ENCODE measurements at regions not wholly inside any gene's neighbourhood (a gene's known extent, or its start where the extent isn't known, plus 50 kb on each side); places are given as distances from the start of the nearest gene placed in this dataset.
A peak's percentile ranks its signal among the peaks of the same experiment; 100 is the strongest.

DNA sequence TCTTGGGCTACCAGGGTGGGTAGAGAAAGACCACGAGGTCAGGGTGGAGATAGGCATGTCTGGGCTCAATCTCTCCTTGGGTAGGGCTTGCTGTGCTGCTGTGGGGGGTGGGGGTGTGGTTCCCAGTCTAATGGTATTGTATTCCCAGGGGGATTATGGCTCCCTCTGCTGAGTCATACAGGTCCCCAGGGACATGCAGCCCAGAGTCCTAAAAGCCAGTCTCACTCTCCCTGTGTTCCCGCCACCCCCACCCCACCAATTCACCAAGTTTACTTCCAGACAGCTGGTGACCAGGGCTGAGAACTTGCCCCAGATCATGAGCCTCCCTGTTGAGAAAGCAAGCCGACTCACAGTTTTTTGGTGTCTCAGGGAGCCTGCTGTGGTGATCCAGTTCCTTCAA lies 367.6 kb downstream of the C12orf75 start:
- Histone ChIP-seq H3K27ac (no peak overlapping the region), H3K27me3 (no peaks in the 10 kb centered on the region), H3K4me3 (no peak overlapping the region), H3K36me3 (no peaks in the 10 kb centered on the region), H3K9me3 (no peaks in the 10 kb centered on the region), H3K4me1 (no peaks in the 10 kb centered on the region)
- no peak for DNase-seq
- intact Hi-C loops (cut with DNase I; ENCODE audit: low total_unique reads), result no loop called here
- TF ChIP-seq, protein P1, sequence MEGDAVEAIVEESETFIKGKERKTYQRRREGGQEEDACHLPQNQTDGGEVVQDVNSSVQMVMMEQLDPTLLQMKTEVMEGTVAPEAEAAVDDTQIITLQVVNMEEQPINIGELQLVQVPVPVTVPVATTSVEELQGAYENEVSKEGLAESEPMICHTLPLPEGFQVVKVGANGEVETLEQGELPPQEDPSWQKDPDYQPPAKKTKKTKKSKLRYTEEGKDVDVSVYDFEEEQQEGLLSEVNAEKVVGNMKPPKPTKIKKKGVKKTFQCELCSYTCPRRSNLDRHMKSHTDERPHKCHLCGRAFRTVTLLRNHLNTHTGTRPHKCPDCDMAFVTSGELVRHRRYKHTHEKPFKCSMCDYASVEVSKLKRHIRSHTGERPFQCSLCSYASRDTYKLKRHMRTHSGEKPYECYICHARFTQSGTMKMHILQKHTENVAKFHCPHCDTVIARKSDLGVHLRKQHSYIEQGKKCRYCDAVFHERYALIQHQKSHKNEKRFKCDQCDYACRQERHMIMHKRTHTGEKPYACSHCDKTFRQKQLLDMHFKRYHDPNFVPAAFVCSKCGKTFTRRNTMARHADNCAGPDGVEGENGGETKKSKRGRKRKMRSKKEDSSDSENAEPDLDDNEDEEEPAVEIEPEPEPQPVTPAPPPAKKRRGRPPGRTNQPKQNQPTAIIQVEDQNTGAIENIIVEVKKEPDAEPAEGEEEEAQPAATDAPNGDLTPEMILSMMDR (IDR thresholded peaks at IDR 0.05), result no peak
- TF ChIP-seq POLR2A (IDR thresholded peaks at IDR 0.05), result no peak

DNA sequence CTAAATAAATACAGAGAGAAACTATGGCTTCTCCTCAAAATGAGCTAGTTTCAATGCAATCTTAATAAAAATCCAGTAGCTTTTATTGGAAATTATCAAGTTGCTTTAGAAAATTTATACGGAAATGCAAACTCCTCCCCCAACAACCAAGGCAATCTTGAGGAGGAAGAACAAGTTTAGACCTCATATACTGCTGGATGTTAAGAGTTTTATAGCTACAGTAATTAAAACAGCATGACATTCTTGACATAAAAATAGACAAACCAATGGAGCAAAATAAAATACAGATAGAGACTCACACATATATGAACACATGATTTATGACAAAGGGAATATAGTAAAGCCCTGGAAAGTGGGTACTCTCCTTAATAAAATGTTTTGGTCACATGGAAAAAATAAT lies 368.7 kb downstream of the C12orf75 start:
- Histone ChIP-seq H3K27ac (no peak overlapping the region), H3K27me3 (no peaks in the 10 kb centered on the region), H3K4me3 (no peak overlapping the region), H3K4me1 (no peaks in the 10 kb centered on the region), H3K9me3 (no peaks in the 10 kb centered on the region), H3K36me3 (no peaks in the 10 kb centered on the region)
- no peak for DNase-seq
- intact Hi-C loops (cut with DNase I; ENCODE audit: low total_unique reads), result no loop called here
- no peak for TF ChIP-seq POLR2A (IDR thresholded peaks at IDR 0.05)
- TF ChIP-seq, protein P1 (IDR thresholded peaks at IDR 0.05), result no peak

DNA sequence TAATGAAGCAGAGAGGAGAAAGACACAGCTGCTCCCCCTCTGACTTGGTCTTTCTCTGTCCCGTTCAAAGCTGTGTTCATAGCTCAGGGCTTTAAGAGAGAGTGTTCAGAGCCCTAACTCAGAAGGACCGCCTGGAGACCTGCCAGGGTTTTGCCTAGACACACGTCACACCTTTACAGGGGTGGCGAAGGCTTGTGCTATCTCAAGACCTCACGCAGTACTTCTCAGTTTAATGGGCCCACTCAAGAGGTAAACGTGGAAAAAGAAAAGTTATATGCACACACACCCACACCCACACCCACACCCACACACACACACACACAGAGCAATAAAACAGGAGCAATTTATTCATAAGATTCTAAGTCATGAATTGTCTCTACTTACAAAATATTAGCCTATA lies 374.3 kb downstream of the C12orf75 start:
- peak overlapping the region in 1 of 2 donors; percentile 39 for H3K27ac ChIP-seq
- TF ChIP-seq, protein P1 (IDR thresholded peaks at IDR 0.05), result no peak
- no peak for TF ChIP-seq POLR2A (IDR thresholded peaks at IDR 0.05)
- H3K36me3 ChIP-seq, result no peaks in the 10 kb centered on the region
- H3K4me3 ChIP-seq, result no peak overlapping the region
- no peaks in the 10 kb centered on the region for H3K9me3 ChIP-seq
- H3K4me1 ChIP-seq, result no peaks in the 10 kb centered on the region
- no peak for DNase-seq
- H3K27me3 ChIP-seq, result no peaks in the 10 kb centered on the region
- intact Hi-C loops (cut with DNase I; ENCODE audit: low total_unique reads), result loop anchor here (5.0 kb wide), 1 partner anchor 433 kb away; the partner anchor contains the start of gene NUAK1

DNA sequence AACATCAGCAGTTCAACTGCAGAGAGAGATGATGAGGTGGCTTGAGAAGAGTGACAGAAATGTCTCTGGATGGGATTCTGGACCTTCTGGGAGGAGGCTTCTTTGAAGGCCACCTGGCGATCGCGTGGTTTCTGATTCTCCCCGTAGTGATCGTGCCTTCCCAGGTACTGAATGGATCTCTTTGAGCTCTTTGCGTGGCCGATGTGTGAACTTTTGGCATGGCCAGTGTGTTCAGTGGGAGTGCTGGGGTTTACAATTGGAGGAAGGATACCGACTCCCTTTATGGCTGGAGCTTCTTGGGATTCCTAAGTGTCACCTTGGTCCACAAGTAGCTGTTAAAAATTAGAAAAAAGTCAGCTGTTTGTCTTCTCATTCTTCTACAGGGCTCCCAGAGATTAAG lies 374.7 kb downstream of the C12orf75 start:
- intact Hi-C loops (cut with DNase I; ENCODE audit: low total_unique reads), result loop anchor here (5.0 kb wide), 1 partner anchor 432 kb away; the partner anchor contains the start of gene NUAK1
- DNase-seq, result no peak
- Histone ChIP-seq H3K4me3 (no peak overlapping the region), H3K4me1 (no peaks in the 10 kb centered on the region), H3K27ac (peak overlapping the region; percentile 25 to 39), H3K36me3 (no peaks in the 10 kb centered on the region), H3K27me3 (no peaks in the 10 kb centered on the region), H3K9me3 (no peaks in the 10 kb centered on the region)
- no peak for TF ChIP-seq POLR2A (IDR thresholded peaks at IDR 0.05)
- TF ChIP-seq, protein P1 (IDR thresholded peaks at IDR 0.05), result no peak

DNA sequence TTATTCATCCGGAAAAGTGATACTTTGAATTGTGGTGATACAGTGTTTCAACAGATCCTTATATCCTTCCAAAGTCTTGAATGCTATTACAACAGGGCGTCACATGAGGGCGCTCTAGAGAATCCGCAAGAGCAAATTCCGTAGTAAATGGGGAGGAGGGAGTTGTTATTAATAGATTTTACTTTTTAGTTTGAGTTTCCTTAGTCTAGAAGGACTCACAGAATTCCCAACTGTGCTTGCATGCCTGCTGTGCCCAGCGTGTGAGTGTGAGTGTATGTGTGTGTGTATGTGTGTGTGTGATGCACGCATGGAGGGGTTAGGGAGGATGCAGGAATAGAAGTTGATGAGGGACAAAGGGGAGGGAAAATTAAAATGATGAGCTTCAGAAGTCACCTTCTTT lies 375.3 kb downstream of the C12orf75 start:
- TF ChIP-seq, protein P1 (IDR thresholded peaks at IDR 0.05), result peak; percentile 69 to 83 (median 72)
- no peak for TF ChIP-seq POLR2A (IDR thresholded peaks at IDR 0.05)
- Histone ChIP-seq H3K27me3 (no peaks in the 10 kb centered on the region), H3K27ac (peak overlapping the region; percentile 12 to 39), H3K4me3 (no peak overlapping the region), H3K36me3 (no peaks in the 10 kb centered on the region), H3K9me3 (no peaks in the 10 kb centered on the region), H3K4me1 (no peaks in the 10 kb centered on the region)
- intact Hi-C loops (cut with DNase I; ENCODE audit: low total_unique reads), result loop anchor here (5.0 kb wide), 1 partner anchor 432 kb away; the partner anchor contains the start of gene NUAK1
- DNase-seq, result peak; percentile 46 to 73

Data from uterus (tissue), 3 donors.